Heart right ventricle (tissue), 16 donors: ENCODE measurements at regions not wholly inside any gene's neighbourhood (a gene's known extent, or its start where the extent isn't known, plus 50 kb on each side); places are given as distances from the start of the nearest gene placed in this dataset.

Source experiments
- ATAC-seq, 8 donors: fragments of 200-7000 bp; cut with Tn5 transposase; one replicate each; pipeline ENCODE4 v1.9.1; 2020; ENCODE audit warnings: mild to moderate bottlenecking in 8 of 8, moderate library complexity in 8 of 8, moderate number of reproducible peaks in 1 of 8
- DNase-seq, 2 donors: peaks; one replicate each; pipeline ENCODE4 v3.0.0-alpha.2; 2020
- H3K27ac ChIP-seq, 10 donors: fragments of 200-600 bp; sonication (generic) in 2 of 10; one replicate each; pipeline versions ENCODE4 v1.5.0 to v1.8.0; 2020 to 2022; ENCODE audit warnings: mild to moderate bottlenecking in 3 of 10
- H3K27me3 ChIP-seq, 7 donors: fragments of 200-600 bp; one replicate each; pipeline ENCODE4 v1.8.0; 2021 to 2022; ENCODE audit warnings: mild to moderate bottlenecking in 2 of 7
- H3K36me3 ChIP-seq, 9 donors: fragments of 200-600 bp; sonication (generic) in 1 of 9; one replicate each; pipeline versions ENCODE4 v1.5.0 to v1.8.0; 2020 to 2022; ENCODE audit warnings: mild to moderate bottlenecking in 2 of 9
- H3K4me1 ChIP-seq, 9 donors: fragments of 200-600 bp; sonication (generic) in 1 of 9; one replicate each; pipeline versions ENCODE4 v1.5.0 to v1.8.0; 2020 to 2022; ENCODE audit warnings: mild to moderate bottlenecking in 4 of 9
- H3K4me3 ChIP-seq, 10 donors: fragments of 200-600 bp; sonication (generic) in 2 of 10; one replicate each; pipeline versions ENCODE4 v1.5.0 to v1.8.0; 2020 to 2022; ENCODE audit warnings: mild to moderate bottlenecking in 7 of 10, moderate library complexity in 2 of 10
- H3K9me3 ChIP-seq, 11 donors: fragments of 200-600 bp in 10 of 11; sonication (generic) in 2 of 11; one replicate each; pipeline versions ENCODE4 v1.5.0 to v1.8.0; 2013 to 2022; ENCODE audit warnings: mild to moderate bottlenecking in 2 of 11, control low read depth in 1 of 11, moderate library complexity in 1 of 11
- CTCF ChIP-seq, 9 donors: fragments of 200-600 bp; sonication (generic) in 2 of 9; IDR thresholded peaks; one replicate each; pipeline versions ENCODE4 v1.5.0 to v1.8.0; 2021 to 2022; ENCODE audit warnings: antibody characterized with exemption in 9 of 9, mild to moderate bottlenecking in 5 of 9, moderate library complexity in 1 of 9
- WGBS, 2 donors: extraction: QIAGEN DNeasy Blood & Tissue Kit; methylation state at CpG; one replicate each; pipeline ENCODE4 v1.1.7; 2013; ENCODE audit warnings: inconsistent platforms in 1 of 2; 5-methylcytosine and 5-hydroxymethylcytosine counted together
- intact Hi-C, 10 donors: fragments of 100-400 bp; cut with DNase I; formaldehyde crosslinking; loops; one replicate each; pipeline versions ENCODE4 v1.11.1 to v1.14.2; 2022
- donor health status: Arrhythmogenic right ventricular cardiomyopathy.
- donor health status: ischemic (EF 13 %, LVEDD 7.1; RV severe dilation, severe dysfunction).
- donor health status: healthy with polysubstance abuse.
- donor health status: DM: no; HTN: yes; CAD: no.
- donor health status: DM: no; HTN: no; CAD: no.
- donor health status: ischemic (EF 25% LVEDD 6.9; RV normal size, moderate dysfunction).
- donor health status: ischemic (EF 25% LVEDD 5.7; RV mildly dilated, moderate dysfunction).
- donor health status: healthy.
- donor health status: DM: yes; HTN: yes; CAD: no.
- donor health status: Ischemic cardiomyopathy.
- donor health status: ischemic (EF 35%, LVEDD 5.7; RV mildly dilated, moderate dysfunction).
- donor health status: nonischemic (EF 11% LVEDD 7.7; RV severe dilation, severe dysfunction).
- donor health status: DM: yes; HTN: yes; CAD: no.
- donor health status: PGD.
- donor health status: ischemic (EF 29% LVEDD 5.4; RV normal size, mild dysfunction).
- donor health status: nonischemic (EF 23%, LVEDD 6.1; RV moderate dilation, normal function).

GRCh38 chr5:154647761-154648145, 107.4 kb upstream of the LARP1 start:
- H3K27ac ChIP-seq = no peak overlapping the region
- H3K27me3 ChIP-seq = peaks cover 0 to 22% (median 6%) of the 10 kb centered on the region in 7 donors
- peak overlapping the region in 8 of 10 donors; percentile 20 to 54 (median 43) for H3K4me3 ChIP-seq
- no peaks in the 10 kb centered on the region for H3K36me3 ChIP-seq
- intact Hi-C loops = no loop called here
- peaks cover 0 to 10% (median 0%) of the 10 kb centered on the region in 11 donors for H3K9me3 ChIP-seq
- DNase-seq = no peak
- TF ChIP-seq CTCF (IDR thresholded peaks at IDR 0.05) = no peak
- ATAC-seq = peak in 2 of 8 donors; percentile 8 to 25
- peaks cover 3 to 21% (median 10%) of the 10 kb centered on the region in 9 donors for H3K4me1 ChIP-seq
- WGBS, 2 donors = 49 to 55% methylated on average over 6 of the region's 6 CpGs

DNA sequence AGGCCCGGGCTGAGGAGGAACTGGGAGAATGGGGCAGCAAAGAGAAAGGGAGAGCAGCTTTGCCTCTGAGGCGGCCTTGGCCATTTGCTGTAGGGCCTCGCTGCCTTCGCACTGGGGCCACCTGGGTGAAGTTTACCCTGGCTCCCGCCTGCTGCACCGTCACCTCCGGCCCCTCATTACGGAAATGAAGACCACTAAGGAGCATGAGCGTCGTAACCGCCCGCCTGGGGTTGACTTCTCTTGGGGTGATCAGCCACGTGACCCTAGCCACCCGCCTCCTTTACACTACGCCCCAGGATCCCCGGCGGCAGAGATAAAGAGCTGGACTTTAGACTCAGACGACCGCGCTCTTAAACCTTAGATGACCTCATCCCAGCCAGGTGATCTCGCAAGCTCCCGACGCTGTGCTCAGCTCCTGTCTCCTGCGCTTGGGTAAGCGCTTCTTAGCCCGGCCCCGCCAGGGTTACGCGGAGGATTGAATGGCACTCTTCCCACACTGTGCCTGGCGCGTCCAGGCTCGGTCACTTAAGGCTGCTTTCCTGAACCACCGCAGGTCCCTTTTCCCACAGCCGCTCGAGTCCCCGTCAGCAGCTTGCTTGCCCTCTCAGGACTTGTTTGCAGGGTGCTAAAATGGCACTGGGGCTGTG, 107.9 kb upstream of the LARP1 start:
- peak; percentile 26 to 78 (median 61) for ATAC-seq
- 6 to 10% methylated on average over 36 of the region's 36 CpGs for WGBS, 2 donors
- Histone ChIP-seq H3K36me3 (no peaks in the 10 kb centered on the region), H3K27me3 (peaks cover 0 to 22% (median 6%) of the 10 kb centered on the region in 7 donors), H3K27ac (no peak overlapping the region), H3K4me1 (peaks cover 3 to 21% (median 10%) of the 10 kb centered on the region in 9 donors), H3K4me3 (peak overlapping the region in 9 of 10 donors; percentile 13 to 54 (median 42)), H3K9me3 (peaks cover 0 to 10% (median 0%) of the 10 kb centered on the region in 11 donors)
- TF ChIP-seq CTCF (IDR thresholded peaks at IDR 0.05) = no peak
- DNase-seq = peak; percentile 22 to 43
- intact Hi-C loops = no loop called here

GRCh38 chr5:154646745-154647113, 108.4 kb upstream of the LARP1 start:
- no peak for TF ChIP-seq CTCF (IDR thresholded peaks at IDR 0.05)
- peaks cover 0 to 10% (median 0%) of the 10 kb centered on the region in 11 donors for H3K9me3 ChIP-seq
- H3K4me3 ChIP-seq = peak overlapping the region in 9 of 10 donors; percentile 13 to 54 (median 42)
- no peak for DNase-seq
- intact Hi-C loops = no loop called here
- no peak for ATAC-seq
- peaks cover 0 to 22% (median 6%) of the 10 kb centered on the region in 7 donors for H3K27me3 ChIP-seq
- 46 to 47% methylated on average over 24 of the region's 24 CpGs for WGBS, 2 donors
- H3K36me3 ChIP-seq = no peaks in the 10 kb centered on the region
- H3K27ac ChIP-seq = no peak overlapping the region
- peaks cover 3 to 21% (median 10%) of the 10 kb centered on the region in 9 donors for H3K4me1 ChIP-seq

DNA sequence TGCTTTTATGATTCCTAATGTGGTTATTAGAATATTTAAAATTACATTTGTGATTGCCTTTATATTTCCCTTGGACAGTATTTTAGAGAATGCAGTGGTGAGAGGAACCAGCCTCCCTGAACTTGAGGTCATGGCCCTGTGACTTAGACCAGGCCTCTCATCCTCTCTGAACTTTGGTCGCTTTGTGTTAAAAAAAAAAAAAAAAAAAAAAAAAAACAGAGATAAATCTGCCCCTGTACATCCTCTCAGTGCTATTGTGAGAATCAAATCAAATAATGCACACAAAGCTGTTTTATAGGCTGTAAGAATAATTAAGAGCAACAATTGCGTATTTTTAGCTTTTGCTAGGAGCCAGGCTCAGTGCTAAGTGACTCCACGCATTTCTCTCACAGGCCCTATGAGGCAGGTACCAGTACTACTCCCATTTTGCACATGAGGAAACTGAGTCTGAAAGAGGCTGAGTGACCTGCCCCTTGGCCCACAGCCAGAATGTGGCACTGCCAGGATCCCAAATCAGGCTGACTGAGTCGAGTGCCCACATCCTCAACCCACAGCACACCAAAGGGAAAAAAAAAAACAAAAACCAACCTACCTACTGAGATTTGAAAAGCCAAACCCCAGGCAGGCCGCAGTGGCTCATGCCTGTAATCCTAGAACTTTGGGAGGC, 110.3 kb upstream of the LARP1 start:
- Histone ChIP-seq H3K36me3 (no peaks in the 10 kb centered on the region), H3K4me1 (peaks cover 3 to 21% (median 10%) of the 10 kb centered on the region in 9 donors), H3K4me3 (no peak overlapping the region), H3K27ac (no peak overlapping the region), H3K9me3 (peaks cover 0 to 10% (median 0%) of the 10 kb centered on the region in 11 donors), H3K27me3 (peaks cover 0 to 22% (median 6%) of the 10 kb centered on the region in 7 donors)
- ATAC-seq = no peak
- WGBS, 2 donors = 91 to 95% methylated on average over 5 of the region's 5 CpGs
- intact Hi-C loops = no loop called here
- TF ChIP-seq CTCF (IDR thresholded peaks at IDR 0.05) = no peak
- DNase-seq = no peak
